Ectodermal cell (in vitro differentiated cells): ENCODE measurements at regions not wholly inside any gene's neighbourhood (a gene's known extent, or its start where the extent isn't known, plus 50 kb on each side); places are given as distances from the start of the nearest gene placed in this dataset.

Experiments
- H3K27ac ChIP-seq: 2 replicates; pipeline ENCODE4 v1.7.0; 2013; ENCODE audit warnings: mild to moderate bottlenecking, low read depth, low read length; ENCODE audit not compliant: insufficient read depth, poor library complexity, severe bottlenecking
- H3K27me3 ChIP-seq: 2 replicates; pipeline ENCODE4 v1.7.0; 2013; ENCODE audit warnings: mild to moderate bottlenecking, low read length; ENCODE audit not compliant: insufficient read depth, control insufficient read depth, poor library complexity, severe bottlenecking
- H3K36me3 ChIP-seq: one replicate; pipeline ENCODE4 v1.7.0; 2013; ENCODE audit warnings: low read length; ENCODE audit not compliant: control insufficient read depth, insufficient read depth
- H3K4me1 ChIP-seq: one replicate; pipeline ENCODE4 v1.7.0; 2013; ENCODE audit warnings: low read length; ENCODE audit not compliant: control insufficient read depth, insufficient read depth
- H3K4me3 ChIP-seq: 2 replicates; pipeline ENCODE4 v1.7.0; 2013; ENCODE audit warnings: low read depth, low read length, control low read depth; ENCODE audit not compliant: insufficient read depth
- H3K9me3 ChIP-seq: 2 replicates; pipeline ENCODE4 v1.7.0; 2013; ENCODE audit warnings: mild to moderate bottlenecking, low read length, moderate library complexity; ENCODE audit not compliant: control insufficient read depth
- WGBS, 2 experiments: methylation state at CpG; one replicate each; pipeline ENCODE4 v1.1.7; 2013; ENCODE audit warnings: missing lambda C conversion rate in 2 of 2; 5-methylcytosine and 5-hydroxymethylcytosine counted together

DNA sequence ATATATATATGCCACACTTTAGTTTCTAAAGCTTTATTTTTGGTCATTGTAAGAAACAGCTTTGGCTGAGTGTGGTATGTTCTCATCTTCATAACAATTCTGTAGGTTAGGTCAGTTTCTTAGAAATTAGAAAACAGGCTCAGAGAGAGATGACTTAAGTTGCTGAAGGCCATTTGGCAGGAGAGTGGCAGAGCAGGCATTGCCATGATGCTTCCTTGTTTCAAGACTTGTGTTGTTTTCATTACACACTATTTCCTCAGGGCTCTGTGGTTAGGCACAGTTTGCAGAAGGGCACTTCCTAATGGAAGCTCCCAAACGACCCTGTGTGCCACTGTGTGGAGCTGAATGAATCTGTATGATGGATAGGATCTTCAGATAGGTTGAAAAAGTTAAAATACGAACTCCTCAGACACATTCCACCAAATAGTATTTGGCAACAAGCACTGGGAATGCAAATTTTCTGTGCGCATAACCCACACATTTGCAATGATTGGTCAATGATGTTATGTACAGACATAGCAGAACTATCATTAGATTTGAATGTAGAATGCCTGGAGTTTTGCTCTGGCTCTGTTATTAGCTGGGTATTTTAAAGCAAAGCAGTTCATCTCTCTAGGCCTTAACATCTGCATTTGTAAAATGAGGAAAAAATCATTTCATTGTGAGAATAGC lies 274.3 kb upstream of the HS3ST1 start:
- H3K27ac ChIP-seq = no peak overlapping the region
- no peaks in the 10 kb centered on the region for H3K27me3 ChIP-seq
- no peak overlapping the region for H3K4me3 ChIP-seq
- WGBS, 2 experiments = 86 to 95% methylated on average over 3 of the region's 3 CpGs
- H3K9me3 ChIP-seq = no peaks in the 10 kb centered on the region
- H3K4me1 ChIP-seq = no peaks in the 10 kb centered on the region
- no peaks in the 10 kb centered on the region for H3K36me3 ChIP-seq

DNA sequence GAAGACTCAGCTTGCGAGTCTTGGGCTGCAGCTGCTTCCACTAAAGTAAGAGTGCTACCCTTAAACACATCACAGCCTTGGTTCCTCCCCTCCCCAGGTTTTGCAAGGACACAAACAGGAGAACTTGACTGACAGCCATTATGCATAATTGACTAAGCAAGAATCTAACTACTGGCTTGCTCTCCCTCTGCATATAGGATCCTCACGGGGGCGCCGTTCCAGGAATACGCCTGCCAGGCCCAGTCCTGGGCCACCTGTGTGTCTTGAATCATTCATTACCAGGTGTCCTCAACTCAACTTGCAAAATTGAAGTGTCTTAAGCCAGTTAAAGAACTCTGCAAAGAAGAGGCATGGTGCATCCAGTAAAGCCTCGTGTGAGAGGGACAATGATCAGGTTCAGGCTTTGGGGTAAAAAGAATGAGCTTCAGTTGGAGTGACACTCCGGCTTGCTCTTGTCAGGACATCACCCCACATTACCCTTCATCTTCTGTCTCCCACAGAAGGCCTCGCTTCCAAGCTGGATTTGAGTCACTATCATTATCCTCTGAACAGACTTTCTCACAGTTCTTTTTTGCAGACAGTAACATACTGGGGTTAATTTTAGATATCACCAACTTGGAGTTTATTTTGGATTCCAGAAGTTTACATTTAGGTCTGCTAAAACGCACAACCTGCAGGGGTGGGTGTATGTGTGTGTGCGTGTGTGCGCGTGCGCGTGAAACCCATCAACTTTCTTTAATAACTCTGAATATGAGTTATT lies 273.5 kb upstream of the HS3ST1 start:
- H3K9me3 ChIP-seq = no peaks in the 10 kb centered on the region
- 90 to 95% methylated on average over 9 to 14 of the region's 14 CpGs for WGBS, 2 experiments
- H3K27ac ChIP-seq = no peak overlapping the region
- H3K27me3 ChIP-seq = no peaks in the 10 kb centered on the region
- no peak overlapping the region for H3K4me3 ChIP-seq
- no peaks in the 10 kb centered on the region for H3K4me1 ChIP-seq
- H3K36me3 ChIP-seq = no peaks in the 10 kb centered on the region

DNA sequence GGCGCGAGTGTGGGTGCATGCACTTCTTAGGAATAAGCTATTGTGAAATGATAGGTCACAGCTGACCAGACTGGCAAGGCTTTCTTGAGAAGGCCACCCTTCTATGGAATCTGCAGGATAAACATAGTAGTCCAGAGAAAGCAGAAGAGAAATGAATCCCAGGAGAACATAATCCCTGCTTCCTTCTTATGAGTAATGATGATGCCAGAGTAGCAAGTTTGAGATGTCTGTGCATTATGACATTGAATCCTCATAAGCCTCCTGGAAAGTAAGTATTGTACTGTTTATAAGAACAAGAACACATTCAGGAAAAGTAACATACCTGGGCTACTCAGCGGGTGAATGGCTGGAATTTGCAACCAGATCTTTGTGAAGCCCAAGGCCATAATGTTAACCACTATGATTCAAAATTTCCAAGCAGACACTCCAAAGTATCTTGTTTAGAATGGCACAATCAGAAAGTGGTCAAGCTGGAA lies 272.1 kb upstream of the HS3ST1 start:
- no peak overlapping the region for H3K4me3 ChIP-seq
- H3K4me1 ChIP-seq = no peaks in the 10 kb centered on the region
- WGBS, 2 experiments = 95% methylated on average over 3 of the region's 3 CpGs
- H3K9me3 ChIP-seq = no peaks in the 10 kb centered on the region
- no peak overlapping the region for H3K27ac ChIP-seq
- H3K36me3 ChIP-seq = no peaks in the 10 kb centered on the region
- no peaks in the 10 kb centered on the region for H3K27me3 ChIP-seq

DNA sequence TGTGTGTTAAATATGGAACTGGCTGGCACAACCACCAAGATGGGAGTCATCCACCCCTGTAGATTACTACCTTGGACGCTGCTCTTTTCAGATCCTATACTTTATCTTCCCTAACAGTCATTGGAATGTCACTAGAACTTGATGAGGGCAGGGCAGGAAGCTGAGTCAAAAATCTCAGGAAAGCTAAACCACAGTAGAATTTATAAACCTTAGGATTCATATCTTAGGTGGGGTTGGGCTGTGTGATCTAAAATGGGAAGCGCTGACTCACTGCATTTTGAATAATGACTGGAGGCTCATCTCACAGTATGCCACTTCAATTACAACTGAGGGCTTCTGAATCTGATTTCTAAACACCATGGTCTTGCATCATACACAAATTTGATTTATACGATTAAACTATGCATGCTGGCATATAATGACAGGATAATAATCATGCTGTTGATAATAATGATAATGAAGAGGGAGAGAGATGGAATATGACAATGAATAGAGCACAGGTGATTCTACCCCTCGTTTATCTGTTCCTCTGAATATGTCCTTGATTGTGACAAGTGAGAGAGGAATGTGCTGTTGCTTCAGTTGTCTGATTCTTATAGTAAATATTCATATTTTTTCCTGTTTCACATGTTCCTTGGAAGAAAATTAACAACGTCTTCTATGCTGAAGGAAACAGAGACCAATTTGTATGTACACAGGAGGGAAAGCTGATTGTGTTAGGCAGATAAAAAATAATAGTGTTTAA lies 270.3 kb upstream of the HS3ST1 start:
- H3K36me3 ChIP-seq = no peaks in the 10 kb centered on the region
- H3K27me3 ChIP-seq = no peaks in the 10 kb centered on the region
- no peak overlapping the region for H3K27ac ChIP-seq
- H3K4me1 ChIP-seq = no peaks in the 10 kb centered on the region
- no peak overlapping the region for H3K4me3 ChIP-seq
- no peaks in the 10 kb centered on the region for H3K9me3 ChIP-seq
- 90 to 94% methylated on average over 5 of the region's 5 CpGs for WGBS, 2 experiments

DNA sequence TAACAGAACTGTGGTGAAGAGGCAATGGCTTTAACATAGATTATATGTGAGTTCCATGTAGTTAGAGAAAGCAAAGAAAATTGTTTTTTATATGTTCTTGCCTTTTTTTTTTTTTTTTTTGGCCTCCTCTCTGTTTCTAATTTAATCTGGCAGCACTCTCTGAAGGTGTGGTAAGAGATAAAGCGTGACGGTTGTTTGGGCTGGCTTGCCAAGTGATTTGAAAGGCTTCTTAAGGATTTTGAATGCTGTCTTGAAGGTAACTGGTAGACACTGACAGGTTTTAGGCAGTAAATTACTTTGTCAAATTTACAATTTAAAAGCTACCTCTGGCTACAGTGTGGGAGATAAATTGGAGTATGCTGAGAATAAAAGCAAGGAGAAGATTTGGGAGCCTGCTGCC lies 269.3 kb upstream of the HS3ST1 start:
- Histone ChIP-seq H3K27ac (no peak overlapping the region), H3K4me3 (no peak overlapping the region), H3K36me3 (no peaks in the 10 kb centered on the region), H3K4me1 (no peaks in the 10 kb centered on the region), H3K9me3 (no peaks in the 10 kb centered on the region), H3K27me3 (no peaks in the 10 kb centered on the region)
- WGBS, 2 experiments = 83 to 92% methylated on average over 2 of the region's 2 CpGs

DNA sequence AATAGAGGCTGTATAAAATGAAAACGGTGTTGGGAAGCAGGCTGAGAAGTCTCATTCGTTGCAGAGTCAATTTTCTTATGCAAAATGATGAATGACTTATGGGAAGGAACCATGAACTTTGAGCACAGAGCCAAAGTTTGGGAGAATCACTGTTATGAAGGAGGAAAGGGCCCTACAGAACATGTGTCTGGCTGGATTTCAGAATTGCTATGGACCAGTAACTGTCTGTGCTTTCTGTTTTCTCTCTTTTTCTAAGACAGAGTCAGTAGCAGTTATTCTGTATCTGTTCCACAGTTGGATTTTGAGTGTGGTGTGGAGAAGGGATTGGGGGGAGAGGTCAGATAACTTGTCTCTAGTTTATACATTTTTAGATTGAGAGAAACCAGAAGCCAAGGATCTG lies 265.0 kb upstream of the HS3ST1 start:
- Histone ChIP-seq H3K36me3 (no peaks in the 10 kb centered on the region), H3K27me3 (no peaks in the 10 kb centered on the region), H3K4me3 (no peak overlapping the region), H3K27ac (no peak overlapping the region), H3K4me1 (no peaks in the 10 kb centered on the region), H3K9me3 (no peaks in the 10 kb centered on the region)
- 79 to 82% methylated on average over 1 of the region's 2 CpGs for WGBS, 2 experiments

DNA sequence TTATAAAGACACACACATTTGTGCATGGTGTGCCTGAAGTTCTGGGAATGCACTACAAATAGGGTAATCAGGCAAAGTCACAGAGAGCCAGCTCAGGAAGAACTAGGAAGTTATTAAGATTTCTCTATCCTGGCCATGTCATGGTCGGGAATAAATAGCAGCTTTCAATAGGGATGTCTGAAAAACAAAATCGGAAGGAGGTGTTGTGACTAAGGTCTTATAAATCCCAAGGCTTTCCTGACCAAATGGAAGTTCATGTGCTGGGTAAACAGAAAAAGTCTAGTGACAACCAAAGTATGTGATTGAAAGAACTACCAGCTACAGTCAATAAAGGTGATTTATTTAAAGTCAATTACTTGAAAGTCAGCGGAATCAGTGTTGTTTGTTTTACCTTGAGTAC lies 262.5 kb upstream of the HS3ST1 start:
- WGBS, 2 experiments = 90 to 93% methylated on average over 3 of the region's 3 CpGs
- H3K27ac ChIP-seq = no peak overlapping the region
- no peaks in the 10 kb centered on the region for H3K9me3 ChIP-seq
- no peak overlapping the region for H3K4me3 ChIP-seq
- no peaks in the 10 kb centered on the region for H3K4me1 ChIP-seq
- no peaks in the 10 kb centered on the region for H3K36me3 ChIP-seq
- H3K27me3 ChIP-seq = no peaks in the 10 kb centered on the region

DNA sequence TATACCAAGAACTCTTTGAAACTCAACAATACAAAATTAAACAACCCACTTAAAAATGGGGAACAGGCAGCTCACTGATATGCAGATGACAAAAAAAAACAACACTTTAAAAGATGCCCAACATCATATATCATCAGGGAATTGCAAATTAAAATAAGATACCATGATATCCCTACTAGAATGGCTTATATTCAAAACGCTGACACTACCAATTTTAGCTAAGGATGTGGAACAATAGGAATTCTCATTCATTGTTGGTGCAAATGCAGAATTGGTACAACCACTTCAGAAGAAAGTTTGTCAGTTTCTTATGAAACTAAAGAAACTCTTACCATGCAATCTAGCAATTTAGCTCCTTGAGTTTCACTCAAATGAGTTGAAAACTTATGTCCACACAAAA lies 259.0 kb upstream of the HS3ST1 start:
- H3K9me3 ChIP-seq = no peaks in the 10 kb centered on the region
- H3K4me1 ChIP-seq = no peaks in the 10 kb centered on the region
- H3K36me3 ChIP-seq = no peaks in the 10 kb centered on the region
- no peak overlapping the region for H3K4me3 ChIP-seq
- no peak overlapping the region for H3K27ac ChIP-seq
- H3K27me3 ChIP-seq = no peaks in the 10 kb centered on the region
- 94 to 100% methylated on average over 1 of the region's 1 CpG for WGBS, 2 experiments

DNA sequence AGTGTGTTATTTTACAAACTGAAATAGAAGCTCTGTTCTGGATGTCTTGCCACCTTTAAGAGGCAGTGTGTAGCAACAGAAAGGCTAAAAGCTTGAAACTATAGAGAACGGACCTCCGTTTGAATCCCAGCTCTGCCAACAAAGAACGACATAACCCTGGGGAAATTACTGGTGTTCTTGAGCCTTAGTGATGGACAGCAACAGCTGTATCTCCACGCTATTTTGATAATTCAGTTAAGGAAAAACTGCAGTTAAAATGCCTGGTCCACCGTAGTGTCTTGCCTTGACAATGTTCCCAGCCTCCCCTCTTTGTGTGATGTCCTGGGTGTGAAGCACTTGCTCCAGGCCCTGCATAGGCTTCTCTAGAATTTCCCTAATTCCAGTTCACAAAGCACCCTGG lies 256.8 kb upstream of the HS3ST1 start:
- WGBS, 2 experiments = 96 to 97% methylated on average over 5 of the region's 5 CpGs
- no peaks in the 10 kb centered on the region for H3K27me3 ChIP-seq
- no peaks in the 10 kb centered on the region for H3K4me1 ChIP-seq
- no peaks in the 10 kb centered on the region for H3K36me3 ChIP-seq
- H3K4me3 ChIP-seq = no peak overlapping the region
- no peaks in the 10 kb centered on the region for H3K9me3 ChIP-seq
- H3K27ac ChIP-seq = no peak overlapping the region
